Sigmoid colon (tissue), 4 donors: ENCODE measurements at regions not wholly inside any gene's neighbourhood (a gene's known extent, or its start where the extent isn't known, plus 50 kb on each side); places are given as distances from the start of the nearest gene placed in this dataset.

ENCODE experiments used
- EP300 ChIP-seq, 4 donors: sonication (generic); formaldehyde crosslinking; IDR thresholded peaks; one replicate each; pipeline ENCODE4 v1.6.1; 2017; ENCODE audit warnings: antibody characterized with exemption in 4 of 4
- POLR2A ChIP-seq, 2 donors: fragments of 450-650 bp; IDR thresholded peaks; one replicate each; pipeline ENCODE4 v1.6.1; 2016; ENCODE audit warnings: antibody characterized with exemption in 2 of 2, mild to moderate bottlenecking in 2 of 2, moderate library complexity in 2 of 2
- POLR2AphosphoS5 ChIP-seq, 4 donors: sonication (generic); formaldehyde crosslinking; IDR thresholded peaks; one replicate each; pipeline ENCODE4 v1.6.1; 2017; ENCODE audit warnings: antibody characterized with exemption in 4 of 4
- TF ChIP-seq, protein P1 (sequence below), 4 experiments: fragments of 450-650 bp in 3 of 4; fragments of 200-600 bp in 1 of 4; IDR thresholded peaks; one replicate each; pipeline ENCODE4 v1.5.1; 2016 to 2019; ENCODE audit warnings: antibody characterized with exemption in 4 of 4, mild to moderate bottlenecking in 3 of 4, moderate library complexity in 2 of 4

DNA sequence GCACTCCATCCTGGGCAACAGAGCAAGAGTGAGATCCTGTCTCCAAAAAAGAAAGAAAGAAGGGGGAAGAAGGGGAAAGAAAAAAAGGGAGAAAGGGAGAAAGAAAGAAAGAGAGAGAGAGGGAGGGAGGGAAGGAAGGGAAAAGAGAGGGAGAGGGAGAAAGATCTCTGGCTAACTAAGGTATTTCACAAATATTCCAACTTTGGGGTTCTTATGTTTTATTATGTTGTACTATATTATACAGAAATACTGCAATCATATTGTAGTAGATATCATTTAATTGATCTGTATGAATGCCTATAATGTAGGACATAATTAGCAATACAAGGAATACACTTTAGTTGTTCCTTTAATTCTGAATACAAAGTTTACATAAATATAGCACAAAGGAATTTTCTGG lies 70.1 kb upstream of the STAM2 start:
- TF ChIP-seq, protein P1, sequence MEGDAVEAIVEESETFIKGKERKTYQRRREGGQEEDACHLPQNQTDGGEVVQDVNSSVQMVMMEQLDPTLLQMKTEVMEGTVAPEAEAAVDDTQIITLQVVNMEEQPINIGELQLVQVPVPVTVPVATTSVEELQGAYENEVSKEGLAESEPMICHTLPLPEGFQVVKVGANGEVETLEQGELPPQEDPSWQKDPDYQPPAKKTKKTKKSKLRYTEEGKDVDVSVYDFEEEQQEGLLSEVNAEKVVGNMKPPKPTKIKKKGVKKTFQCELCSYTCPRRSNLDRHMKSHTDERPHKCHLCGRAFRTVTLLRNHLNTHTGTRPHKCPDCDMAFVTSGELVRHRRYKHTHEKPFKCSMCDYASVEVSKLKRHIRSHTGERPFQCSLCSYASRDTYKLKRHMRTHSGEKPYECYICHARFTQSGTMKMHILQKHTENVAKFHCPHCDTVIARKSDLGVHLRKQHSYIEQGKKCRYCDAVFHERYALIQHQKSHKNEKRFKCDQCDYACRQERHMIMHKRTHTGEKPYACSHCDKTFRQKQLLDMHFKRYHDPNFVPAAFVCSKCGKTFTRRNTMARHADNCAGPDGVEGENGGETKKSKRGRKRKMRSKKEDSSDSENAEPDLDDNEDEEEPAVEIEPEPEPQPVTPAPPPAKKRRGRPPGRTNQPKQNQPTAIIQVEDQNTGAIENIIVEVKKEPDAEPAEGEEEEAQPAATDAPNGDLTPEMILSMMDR (IDR thresholded peaks at IDR 0.05): no peak
- TF ChIP-seq POLR2A (IDR thresholded peaks at IDR 0.05): no peak
- TF ChIP-seq EP300 (IDR thresholded peaks at IDR 0.05): no peak
- no peak for TF ChIP-seq POLR2AphosphoS5 (IDR thresholded peaks at IDR 0.05)
